ENCODE measurements at regions not wholly inside any gene's neighbourhood (a gene's known extent, or its start where the extent isn't known, plus 50 kb on each side); places are given as distances from the start of the nearest gene placed in this dataset.
"Not testable (repeated sequence)": the region's sequence is repeated elsewhere in the genome, so short reads cannot be mapped to it uniquely, and the experiment has no call there.

DNA sequence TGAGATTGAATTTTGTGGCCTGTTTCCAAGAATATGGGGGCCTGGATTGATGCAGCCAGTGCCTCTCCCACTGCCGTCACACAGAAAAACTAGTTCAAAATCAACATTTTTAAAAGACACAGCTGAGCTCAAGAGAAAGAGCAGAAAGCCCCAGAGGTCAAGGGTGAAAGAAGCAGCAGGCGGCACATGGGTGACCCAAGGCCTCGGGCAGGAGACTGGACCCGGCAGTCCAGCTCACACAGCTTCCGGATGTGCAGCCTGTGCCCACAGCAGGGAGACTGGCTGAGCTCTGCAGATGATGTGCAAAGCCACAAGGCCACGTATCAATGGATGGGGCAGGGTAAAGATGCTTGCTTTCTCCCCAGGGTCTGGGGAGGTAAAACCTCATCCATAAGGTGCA lies 50.4 kb upstream of the RNF32 start:
- no peak for DNase-seq

DNA sequence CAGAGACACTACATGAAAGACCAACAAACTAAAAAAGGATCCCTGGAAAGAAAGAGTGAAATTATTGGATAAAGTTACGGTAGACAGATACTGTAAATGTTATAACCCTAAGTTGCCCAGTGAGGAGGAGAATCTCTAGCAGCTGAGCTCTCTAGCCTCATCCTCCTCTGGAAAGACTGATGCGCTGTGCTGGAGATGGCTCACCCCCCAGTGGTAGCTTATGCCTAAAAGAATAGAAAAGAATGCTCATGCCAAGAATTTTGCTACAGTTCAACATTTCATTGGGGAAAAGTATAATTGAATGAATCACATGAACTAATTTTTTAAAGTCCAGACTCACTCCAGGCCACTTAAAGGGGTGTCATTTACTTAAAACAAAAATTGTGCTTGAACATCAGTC lies 50.8 kb upstream of the RNF32 start:
- DNase-seq, result no peak

DNA sequence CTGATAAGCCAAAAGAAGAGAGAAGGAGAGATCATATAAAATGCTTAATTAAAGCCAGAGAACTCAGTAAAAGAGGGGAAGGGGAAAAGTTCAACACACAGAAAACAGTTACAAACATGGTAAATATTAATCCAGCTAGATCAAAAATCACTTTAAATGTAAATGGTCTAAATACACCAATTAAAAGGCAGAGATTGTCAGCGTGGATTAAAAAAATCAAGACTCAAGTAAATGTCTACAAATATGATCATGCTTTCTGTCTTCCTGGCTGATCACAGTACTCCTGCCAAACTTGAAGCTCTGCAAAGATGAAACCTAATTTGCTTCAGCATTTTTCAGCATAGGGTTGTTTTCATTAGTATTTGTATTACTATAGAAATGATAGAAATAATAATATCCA lies 54.6 kb upstream of the RNF32 start:
- DNase-seq, result no peak

DNA sequence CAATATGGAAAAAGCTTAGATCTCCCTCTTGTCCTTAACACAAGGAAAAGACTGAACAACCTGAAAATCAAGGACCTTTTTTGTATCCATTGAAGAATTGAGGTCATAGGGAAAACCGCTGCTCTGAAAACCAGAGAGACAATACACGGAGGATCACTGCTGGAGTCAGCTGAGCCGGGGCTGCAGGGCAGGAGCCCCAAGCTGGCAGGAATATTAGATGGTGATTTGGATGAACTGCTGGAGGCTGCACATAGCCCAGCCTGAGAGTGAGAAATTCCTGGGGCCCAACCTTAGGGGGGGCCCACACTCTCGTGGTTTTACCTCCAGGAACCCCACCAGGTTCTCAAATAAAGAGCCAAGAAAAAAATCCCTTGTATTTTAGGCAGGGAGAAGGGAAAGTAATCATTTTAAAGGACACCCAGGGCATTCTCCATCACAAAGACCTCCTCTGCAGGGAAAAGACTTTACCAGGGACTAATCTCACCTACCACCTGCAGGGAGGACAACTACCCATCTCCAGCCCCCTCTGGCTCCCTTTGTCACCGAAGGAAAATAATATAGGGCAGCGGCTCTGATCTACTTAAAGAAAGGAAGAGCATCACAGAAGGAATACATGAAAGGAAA lies 55.4 kb upstream of the RNF32 start:
- no peak for DNase-seq

DNA sequence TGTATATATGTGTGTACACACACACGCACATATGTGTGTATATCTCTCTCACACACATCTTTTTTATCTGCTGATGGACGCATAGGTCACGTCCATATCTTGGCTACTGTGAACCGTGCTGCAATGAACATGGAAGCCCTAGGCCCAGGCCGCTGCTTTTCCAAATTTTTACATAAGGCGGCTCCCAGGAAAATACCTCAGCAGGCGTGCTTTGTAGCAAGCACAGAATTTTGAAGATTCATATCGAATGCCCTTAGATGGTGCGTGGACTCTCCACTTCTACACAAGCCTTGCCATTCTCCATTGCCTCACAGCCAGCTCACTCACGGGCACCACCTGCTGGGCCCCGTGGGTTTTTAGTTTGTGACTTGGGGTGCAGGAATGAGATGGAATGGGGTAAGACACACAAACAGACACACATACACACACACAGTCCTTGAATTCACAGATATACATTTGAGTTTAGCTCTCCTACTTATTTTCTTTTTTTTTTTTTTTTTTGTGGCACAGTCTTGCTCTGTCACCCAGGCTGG lies 57.9 kb upstream of the RNF32 start:
- no peak for DNase-seq

DNA sequence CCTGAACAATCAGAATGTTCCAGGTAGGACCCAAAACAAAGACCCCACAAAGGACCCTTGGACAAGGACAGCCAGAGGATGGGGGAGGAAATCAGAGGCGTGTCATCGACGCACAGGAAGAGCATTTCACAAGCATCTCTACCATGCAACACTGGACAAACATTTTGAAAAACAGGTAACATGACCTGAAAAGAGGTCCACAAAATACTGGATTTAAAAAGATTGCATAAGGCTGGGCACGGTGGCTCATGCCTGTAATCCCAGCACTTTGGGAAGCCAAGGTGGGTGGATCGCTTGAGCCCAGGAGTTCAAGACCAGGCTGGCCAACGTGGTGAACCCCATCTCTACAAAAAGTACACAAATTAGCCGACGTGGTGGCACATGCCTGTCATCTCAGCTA lies 60.5 kb upstream of the RNF32 start:
- DNase-seq, result no peak

DNA sequence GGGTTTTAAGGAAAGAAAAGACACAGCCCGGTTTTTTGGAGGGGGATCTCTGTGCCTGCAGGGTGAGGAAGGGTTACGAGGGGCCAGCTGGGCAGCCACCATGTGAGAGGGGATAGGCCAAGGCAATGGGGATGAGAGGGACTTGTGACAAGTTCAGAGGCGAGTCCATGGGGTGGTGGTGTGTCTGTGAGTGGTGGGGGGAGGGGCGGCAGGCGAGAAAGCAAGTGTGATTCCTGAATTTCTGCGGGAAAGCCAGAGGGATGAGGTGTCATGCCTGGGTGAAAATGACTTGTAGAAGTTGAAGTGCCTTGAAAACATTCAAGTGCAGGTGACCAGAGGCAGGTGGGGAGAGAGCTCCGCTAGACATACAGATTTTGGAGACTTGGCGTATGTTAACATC lies 61.0 kb upstream of the RNF32 start:
- no peak for DNase-seq

DNA sequence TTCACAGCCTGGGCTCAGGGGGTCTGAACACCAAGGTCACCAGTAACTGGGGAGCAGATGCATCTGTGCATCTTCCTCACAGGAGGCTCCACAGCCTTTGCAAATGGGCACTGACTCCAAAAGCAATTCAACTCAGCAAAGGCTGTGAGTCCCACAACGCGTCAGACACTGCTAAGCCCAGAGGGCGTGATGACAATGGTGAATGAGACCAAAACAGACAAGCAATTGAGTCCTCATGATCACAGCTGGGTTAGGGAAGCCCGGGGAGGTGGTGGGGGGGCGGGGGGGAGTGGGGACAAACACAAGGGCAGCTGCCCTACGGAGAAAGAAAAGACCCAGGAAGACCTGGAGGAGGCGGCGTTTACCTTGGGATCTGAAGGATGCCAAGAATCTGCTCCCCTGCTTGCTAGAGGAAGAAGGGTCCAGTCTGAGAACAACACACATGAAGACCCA lies 61.6 kb upstream of the RNF32 start:
- no peak for DNase-seq

DNA sequence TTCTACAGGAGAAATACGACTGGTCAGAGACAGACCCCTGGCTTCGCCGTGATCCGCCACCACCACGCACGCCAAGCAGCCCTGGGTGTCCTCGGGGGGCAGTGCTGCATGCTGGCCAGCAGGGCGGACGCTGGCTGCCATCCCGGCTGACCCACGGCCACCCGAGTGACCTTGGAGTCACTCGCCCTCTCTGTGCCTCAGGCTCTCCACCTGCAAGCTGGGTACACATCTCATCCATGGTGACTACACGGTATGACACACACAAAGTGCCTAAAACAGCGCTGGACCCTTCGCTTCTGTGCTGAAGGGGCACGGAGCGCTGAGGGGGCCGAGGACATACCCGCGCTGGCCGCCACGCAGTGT lies 62.0 kb upstream of the RNF32 start:
- no peak for DNase-seq

DNA sequence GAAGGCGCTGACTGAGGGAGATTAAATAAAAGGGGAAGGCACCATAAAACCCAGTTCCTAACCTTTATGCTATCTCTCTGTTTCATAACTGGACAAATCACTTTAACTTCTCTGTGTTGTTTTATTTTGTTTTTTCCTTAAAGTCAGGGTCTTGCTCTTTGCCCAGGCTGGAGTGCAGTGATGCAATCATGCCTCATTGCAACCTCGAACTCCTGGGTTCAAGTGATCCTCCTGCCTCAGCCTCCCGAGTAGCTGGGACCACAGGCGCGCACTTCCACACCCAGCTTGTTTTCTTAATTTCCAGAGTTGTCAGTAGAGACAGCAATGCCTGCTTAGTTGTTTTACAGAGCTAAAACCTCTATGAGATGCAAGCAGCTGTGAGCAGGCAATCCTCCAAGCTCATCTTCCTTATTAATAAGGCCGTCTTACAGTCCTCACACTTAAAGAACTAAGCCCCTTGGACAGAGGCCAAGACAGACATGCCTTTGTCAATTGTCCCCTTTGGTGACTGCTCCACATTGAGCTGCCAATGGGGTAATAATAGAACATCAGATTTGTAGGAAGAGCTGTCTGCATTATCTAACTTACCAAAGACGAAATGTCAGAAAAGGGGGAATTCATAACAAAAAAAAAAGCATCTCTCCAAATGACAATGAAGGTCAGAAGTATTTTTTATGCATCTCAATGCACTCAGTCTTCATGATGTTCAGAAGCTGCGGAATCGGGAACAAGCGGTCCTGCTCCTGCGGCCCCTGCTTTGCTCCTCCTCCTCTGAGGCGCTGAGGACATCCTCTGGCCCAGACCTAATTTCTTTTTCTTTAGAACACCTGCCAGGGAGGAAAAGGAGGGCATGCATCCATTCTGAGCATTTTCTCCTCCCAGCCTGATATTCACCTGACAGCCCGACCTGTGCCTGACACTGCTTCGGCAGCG lies 62.7 kb upstream of the RNF32 start:
- DNase-seq, result no peak

DNA sequence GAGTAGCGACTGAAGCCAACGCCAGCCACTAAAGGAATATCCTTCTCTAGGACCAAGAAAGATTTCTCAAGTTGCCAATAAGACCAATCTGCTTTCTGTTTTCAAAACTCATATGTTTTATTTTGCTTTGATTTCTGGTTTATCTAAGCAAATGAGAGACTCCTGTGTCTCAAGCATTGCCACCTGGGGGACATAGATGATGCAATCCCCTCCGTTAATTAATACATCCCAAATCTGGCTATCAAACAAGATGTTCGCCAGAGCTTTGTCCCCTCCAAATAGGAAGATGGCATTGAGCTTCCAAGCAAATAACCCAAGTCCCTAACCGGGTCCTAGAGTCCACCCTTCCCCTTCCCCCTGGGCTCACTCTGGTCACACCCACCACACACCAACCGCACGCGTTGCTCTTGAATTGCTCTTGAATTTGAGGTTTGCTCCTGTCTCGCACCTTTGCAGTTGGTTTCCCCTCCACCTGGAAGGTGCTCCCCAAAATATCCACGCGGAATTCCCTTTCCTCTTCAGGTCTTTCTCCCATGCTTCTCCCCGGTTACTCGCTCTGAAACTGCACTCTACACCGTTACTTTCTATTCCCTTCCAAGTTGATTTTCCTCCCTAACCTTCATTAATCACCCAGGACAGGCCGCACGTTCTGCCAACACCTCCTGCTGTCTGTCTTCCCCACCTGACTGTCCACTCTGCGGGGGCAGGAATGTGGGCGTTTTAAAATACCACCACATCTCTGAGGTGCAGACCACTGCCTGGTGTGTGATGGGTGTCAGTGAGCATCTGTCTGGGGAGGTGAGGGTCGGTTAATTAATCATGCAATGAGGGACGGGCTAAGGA lies 64.1 kb upstream of the RNF32 start:
- DNase-seq, result no peak

DNA sequence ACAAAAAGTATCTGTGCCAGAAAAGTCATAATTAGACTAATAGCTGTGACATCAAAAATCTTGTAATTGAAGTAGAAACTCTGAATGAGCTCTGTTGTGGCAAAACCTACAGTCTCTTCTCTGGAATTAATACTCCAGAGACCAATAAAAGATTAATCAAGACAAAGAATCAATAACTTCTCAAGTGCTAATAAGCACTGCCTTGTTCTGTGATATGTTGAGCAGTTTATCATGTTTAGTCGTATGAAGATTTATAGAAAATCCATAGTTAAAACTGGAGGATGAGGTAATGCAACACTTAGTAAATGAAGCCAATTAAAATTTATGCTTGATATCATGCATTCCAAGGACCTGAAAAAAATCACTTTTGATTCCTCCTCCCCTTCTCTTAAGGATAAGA lies 72.3 kb upstream of the RNF32 start:
- DNase-seq, result no peak

DNA sequence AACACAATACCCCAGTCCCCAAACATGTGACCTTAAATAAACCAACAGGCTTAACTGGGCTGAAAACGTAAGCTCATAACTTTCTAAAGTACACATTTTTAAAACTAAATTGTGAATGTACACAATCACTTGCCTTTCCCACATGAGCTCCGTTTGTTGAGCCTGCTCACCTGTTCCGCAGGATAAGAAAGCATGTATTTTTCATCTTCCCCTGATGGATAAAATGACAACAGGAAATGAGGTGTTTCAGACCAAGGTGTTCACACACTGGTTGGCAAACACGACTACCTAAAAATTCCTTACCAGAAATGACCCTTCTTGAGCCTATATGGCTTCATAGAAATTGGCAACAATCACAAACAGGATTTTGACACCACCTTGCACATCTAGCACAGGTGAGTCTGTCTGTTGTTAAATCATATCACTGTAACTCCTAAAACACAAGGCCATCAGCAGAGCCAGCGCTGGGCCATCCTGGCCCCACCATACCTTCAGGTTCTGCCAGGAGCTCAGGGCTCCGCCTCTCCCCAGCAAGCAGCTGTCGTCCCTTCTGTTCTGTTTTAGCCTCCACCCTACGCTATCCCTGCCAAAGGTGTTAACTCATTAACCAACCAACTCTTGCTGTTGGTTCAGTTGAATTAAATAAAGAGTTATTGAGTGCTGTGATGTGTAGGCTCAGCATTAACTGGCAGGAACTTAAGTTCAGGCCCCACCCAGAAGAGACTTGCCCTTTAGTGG lies 73.6 kb upstream of the RNF32 start:
- DNase-seq, result no peak

DNA sequence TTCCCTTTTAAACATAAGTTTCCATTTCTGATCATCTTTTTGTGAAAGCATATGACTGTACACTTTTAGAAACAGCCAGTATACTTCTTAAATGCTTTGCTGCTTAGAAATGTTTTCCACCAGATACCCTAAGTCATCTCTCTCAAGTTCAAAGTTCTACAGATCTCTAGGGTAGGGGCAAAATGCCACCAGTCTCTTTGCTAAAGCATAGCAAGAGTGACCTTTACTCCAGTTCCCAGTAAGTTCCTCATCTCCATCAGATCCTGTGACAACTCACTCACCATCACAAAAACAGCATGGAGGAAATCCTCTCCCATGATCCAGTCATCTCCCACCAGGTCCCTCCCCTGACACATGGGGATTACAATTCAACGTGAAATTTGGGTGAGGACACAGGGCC lies 75.6 kb upstream of the RNF32 start:
- DNase-seq, result not testable (repeated sequence)

DNA sequence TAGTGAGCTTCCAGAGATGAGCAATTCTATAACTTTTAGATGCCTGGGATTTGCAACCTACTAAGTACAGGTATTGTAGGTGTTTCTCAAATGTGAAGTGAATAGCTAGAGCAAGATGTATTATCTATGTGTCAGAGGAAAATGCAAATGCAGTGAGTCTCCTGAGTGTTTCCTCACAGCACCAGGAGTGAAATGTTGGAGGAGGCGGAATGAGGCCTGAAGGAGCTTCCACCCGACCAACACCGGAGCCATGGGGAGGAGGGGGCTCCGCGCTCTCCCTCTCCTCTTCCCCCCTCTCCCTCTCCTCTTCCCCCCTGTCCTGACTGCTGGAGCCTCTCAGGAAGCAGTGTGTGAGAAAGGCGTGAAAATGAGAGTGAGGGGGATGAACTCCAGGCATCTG lies 79.9 kb upstream of the RNF32 start:
- no peak for DNase-seq

DNA sequence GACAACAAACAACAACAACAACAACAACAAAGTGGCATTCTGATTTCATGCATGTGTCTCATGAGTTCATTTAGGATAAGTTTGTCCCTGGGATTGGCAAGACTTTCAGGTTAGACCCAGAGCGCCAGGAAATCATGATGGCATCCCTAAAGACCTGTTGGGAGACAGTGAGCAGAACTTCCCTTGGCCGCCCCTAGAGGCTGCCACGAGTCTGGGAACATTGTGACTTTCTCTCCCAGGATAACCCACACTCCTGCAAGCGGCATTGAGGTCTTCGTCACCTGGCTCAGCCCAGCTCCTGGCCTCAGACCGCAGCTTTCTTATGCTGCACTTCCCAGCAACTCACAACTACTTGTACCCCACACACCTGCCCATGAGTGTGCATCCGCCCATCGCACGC lies 80.5 kb upstream of the RNF32 start:
- no peak for DNase-seq

DNA sequence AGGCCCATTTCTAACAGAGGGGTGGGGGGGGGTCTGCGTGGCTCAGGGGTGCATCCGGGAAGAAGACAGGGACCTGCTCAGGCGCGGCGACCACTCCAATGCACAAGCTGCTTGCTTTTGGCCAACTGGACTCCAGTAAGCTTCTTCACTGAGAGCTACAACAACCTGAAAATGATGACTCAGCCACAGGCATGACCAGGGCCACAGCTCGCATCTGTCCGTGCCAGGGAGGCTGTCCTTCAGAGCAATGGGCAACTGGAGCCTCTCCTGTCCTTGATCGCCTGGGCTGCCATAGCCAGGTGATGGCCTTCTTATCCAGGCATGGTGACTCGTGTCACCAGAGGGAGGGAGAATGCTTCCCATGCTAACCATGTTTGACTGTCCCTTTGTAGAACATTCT lies 81.6 kb upstream of the RNF32 start:
- no peak for DNase-seq

DNA sequence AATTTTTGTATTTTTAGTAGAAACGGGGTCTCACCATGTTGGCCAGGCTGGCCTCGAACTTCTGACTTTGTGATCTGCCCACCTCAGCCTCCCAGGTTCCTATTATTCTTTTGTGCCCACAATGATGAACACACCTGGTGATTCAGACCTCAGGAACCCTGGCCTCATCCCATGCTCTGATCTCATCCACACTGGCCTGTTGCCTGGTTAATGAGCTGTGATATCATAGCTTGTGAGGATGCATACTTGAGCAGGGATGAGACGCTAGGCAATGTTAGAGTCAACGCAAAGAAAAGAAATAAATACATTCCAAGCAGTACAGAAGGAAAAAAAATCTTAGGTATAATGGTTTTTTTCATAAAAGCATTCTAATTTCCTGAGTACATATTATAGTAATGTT lies 82.4 kb upstream of the RNF32 start:
- DNase-seq, result no peak

DNA sequence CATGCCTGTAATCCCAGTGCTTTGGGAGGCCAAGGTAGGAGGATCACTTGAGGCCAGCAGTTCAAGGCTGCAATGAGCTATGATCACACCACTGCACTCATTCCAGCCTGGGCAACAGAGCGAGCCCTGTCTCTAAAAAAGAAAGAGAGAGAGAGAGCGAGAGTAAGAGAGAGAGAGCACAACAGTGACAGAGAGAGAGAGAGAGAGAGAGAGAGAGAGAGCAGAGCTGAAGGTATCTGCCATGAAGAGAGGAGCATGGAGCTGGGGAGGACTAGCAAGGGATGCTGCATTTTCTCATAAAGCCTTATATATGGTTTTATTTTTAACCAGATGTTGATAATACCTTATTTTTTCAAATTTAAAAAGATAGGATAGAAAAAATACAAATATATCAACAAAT lies 84.5 kb upstream of the RNF32 start:
- DNase-seq, result no peak

DNA sequence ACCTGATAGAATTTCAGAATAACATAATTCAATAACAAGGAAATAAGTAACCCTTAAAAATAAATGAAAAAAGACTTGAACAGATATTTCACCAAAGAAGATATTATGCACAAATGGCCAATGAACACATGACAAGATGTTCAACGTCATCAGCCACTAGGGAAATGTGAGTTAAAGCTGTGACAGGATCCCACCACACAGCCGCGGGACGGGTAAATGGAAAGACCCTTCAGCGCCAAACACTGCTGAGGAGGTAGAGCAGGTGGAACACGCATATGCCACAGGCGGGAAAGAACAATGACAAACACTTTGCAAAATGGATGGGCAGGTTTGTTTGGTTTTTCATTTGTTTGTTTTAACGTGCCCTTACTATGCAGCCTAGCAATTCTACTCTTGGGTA lies 86.1 kb upstream of the RNF32 start:
- DNase-seq, result no peak

DNA sequence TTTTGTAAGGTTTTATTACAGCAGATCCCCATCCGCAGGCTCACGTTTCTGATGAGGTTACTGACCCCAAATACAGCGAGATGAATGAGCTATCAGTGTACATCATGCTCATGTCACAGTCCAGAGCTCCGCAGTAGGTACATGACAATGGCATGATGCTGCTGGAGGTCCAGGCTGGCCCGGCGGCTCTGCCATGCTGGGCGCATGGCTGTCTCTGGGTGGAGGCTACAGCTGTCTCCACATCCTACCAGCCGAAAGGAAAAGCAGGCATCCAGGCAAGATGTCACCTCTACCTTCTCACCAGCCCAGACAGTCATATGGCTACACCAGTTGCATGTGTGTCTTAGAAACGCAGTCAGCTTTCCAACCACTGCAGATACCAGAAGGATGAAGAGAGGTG lies 90.9 kb upstream of the RNF32 start:
- DNase-seq, result no peak

DNA sequence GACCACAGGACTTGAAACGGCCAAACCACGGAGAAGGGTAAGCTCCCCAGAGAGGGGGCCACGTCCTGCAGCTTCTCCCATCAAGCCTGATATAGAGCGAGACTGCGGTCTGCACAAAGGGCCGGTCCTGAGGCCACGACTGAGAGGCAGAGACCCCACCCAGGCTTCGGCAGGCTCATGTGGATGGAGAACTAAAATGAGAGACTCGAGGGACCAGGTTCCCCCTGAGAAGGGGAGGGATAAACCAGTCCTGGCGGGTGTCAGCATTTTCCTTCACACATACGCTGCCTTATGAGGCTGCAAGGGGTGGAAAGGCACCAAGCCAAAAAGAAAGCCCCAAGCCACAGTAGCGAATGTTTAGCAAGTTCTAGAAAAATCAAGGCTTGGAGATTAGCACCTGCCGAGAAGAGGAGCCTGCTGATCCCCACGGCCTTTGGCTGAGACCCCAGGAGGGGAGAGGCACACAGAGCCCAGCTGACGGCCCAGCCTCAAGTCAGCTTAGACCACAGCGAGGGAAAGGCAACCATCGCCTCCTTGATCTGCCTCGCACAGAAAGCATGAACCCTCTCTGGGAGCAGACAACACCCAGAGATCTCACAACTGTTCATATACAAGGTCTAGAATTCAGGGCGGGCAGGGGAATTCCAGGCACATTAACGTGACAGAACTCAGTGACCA lies 92.6 kb upstream of the RNF32 start:
- DNase-seq, result no peak

Data from right forelimb (tissue), 1 donor.